ENCODE measurements at regions not wholly inside any gene's neighbourhood (a gene's known extent, or its start where the extent isn't known, plus 50 kb on each side); places are given as distances from the start of the nearest gene placed in this dataset.
"Not testable (repeated sequence)": the region's sequence is repeated elsewhere in the genome, so short reads cannot be mapped to it uniquely, and the experiment has no call there.

DNA sequence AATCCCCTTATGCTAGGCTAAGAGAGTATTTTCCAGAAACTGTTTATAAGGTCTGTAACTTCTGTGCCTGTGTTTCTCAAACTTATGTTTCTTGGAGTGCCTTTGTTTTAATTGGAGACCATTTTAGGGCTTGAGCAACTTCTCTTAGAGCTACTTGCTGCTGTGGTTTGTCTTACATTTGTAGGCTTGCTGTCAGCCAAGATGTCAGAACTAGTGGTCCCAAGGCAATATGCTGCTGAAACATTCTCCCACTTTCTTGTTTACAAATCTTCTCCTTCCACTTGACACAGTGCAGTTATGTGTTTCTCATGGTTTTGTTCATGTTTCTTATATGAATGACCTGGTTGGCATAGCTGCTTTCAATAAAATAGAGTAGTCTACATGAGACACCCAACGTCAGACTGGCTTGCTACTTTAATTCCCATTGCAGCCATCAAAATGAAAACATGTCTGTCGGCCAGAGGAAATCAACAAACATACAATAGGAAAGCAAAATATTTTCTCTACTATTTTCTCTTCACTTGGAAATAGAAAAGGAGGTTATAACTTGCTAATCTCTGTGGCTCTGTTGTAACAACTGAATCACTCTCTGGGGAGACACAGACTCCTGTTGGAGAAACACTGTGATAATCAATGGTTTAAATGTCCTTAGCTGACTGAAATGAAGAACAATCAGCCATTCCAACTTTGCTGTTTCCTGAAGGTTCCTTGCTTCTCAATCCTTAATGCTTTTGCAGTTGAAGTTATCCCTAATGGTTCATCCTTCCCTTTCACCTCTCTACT is 426.4 kb downstream of the PDGFC start:
- no peak for DNase-seq

- DNase-seq: no peak
Observed at GRCh38 chr4:156539376-156539775, 432.2 kb downstream of the PDGFC start.

- DNase-seq: no peak
Observed at GRCh38 chr4:156538651-156539257, 432.8 kb downstream of the PDGFC start.

GRCh38 chr4:156538210-156538609 is 433.4 kb downstream of the PDGFC start:
- DNase-seq: no peak

DNA sequence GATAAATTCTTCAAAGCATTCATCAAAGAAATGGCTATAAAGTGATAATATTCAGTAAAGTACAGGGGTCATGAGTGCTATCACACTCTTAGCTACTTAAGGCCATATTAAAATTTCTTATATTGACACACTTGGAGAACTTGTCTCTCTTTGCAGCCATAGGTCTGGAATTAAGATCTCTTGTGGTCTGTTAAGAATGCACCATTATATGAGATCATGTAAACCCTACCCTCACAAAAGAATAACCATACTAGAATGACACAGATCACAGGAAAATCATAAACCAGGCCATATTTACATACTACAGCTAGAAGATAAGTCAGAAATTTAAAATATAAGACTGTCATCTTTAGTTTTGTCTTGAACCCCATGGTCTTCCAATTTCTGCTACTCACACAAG is 434.3 kb downstream of the PDGFC start:
- DNase-seq: no peak

DNA sequence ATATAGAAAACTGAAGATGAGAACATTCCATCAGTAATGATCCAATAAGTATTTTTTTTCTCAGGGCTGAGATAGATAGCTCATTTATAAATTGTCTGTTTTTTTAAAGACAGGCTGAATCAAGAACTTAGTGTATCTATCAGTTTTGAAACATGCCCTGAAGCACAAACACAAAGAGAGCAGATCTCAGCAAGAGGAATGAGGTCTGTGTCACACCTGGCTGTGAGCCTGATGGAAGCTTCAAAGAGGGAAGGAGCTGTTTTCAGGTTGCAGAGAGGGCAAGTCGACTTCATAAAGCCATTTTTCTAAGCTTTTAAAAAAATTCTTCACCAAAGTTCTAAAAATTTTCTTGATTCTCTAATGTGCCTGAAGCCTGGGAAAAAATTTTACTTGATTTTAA is 434.9 kb downstream of the PDGFC start:
- DNase-seq: no peak

GRCh38 chr4:156534205-156534604 is 437.4 kb downstream of the PDGFC start:
- no peak for DNase-seq

- DNase-seq: no peak
Observed at GRCh38 chr4:156528216-156528615, 443.4 kb downstream of the PDGFC start.

- DNase-seq: no peak
Observed at GRCh38 chr4:156527237-156527993, 444.2 kb downstream of the PDGFC start.

DNA sequence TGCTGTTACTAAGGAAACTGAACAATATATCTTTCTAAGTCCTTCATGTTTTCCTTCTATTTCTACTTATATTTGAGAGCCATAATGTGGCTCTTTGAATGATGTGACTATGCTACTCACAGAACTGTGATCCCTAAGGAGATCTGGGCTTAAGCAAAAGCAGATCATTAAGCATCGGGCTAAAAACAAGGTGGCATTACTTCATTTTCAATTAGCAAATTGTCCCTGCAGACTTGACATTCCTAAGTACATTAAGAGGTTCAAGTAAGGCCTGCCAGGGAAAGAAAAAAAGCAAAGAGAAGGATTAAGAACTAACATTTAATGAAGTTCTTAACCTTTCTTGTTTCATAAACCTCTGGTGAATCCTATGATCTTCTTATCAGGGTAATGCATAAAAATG is 447.6 kb downstream of the PDGFC start:
- no peak for DNase-seq

- DNase-seq: no peak
Observed at GRCh38 chr4:156523492-156523891, 448.1 kb downstream of the PDGFC start.

DNA sequence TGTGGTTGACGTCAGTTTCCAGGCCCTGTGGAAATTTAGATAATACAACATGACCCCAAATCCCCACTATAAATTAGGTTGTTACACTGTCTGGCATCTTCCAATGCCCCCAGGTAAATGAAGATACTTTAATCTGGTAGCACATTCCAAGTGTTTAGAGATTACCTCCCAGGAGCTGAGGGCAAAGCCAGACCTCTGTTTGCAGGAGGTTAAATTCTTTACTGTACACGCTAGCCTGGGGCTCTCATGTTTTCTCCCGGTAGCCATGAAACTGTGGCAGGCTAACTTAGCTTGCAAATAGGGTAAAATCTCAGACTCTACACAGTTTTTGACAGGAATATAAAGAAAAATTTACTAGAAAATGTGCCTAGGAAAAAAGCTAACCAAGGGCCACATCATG is 450.0 kb downstream of the PDGFC start:
- no peak for DNase-seq

- no peak for DNase-seq
Observed at GRCh38 chr4:156517956-156518355, 453.6 kb downstream of the PDGFC start.

- DNase-seq: no peak
Observed at GRCh38 chr4:156517546-156517945, 454.1 kb downstream of the PDGFC start.

- DNase-seq: no peak
Observed at GRCh38 chr4:156516698-156517097, 454.9 kb downstream of the PDGFC start.

- DNase-seq: no peak
Observed at GRCh38 chr4:156515295-156515694, 456.3 kb downstream of the PDGFC start.

- no peak for DNase-seq
Observed at GRCh38 chr4:156512622-156513021, 459.0 kb downstream of the PDGFC start.

DNA sequence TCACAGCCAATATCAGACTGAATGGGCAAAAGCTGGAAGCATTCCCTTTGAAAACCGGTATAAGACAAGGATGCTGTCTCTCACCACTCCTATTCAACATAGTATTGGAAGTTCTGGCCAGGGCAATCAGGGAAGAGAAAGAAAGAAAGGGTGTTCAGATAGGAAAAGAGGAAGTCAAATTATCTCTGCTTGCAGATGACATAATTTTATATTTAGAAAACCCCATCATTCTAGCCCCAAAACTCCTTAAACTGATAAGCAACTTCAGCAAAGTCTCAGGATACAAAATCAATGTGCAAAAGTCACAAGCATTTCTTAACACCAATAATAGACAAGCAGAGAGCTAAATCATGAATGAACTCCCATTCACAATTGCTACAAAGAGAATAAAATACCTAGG is 461.7 kb downstream of the PDGFC start:
- DNase-seq: not testable (repeated sequence)

DNA sequence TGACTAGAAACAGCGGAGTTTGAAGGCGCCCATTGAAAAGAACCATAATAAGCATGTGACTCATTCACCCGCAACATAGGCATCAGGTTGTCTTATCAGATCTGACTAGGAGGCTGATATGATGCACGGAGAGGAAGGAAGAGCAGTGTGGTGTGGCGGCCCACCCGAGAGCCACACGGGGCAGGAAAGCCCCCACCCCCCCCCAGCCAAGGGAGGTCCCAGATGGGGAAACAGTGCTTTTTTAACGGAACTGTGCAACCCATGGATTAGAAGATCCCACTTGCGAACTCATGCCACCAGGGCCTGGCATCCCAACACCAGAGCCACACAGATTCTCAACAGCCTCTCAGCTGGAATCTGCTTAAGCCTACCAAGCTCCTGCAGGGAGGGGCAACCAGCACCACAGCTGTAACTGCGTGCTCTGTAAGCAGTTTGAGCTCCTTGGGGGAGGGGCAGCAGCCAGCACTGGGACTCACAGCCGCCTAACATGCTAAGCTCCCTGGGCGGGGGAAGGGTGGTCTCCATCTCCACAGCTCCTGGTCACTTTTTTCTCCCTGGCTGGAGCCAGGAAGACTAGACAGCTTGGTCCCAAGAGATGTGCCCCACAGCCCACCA is 466.2 kb downstream of the PDGFC start:
- no peak for DNase-seq

- no peak for DNase-seq
Observed at GRCh38 chr4:156503119-156503518, 468.5 kb downstream of the PDGFC start.

- no peak for DNase-seq
Observed at GRCh38 chr4:156501962-156502361, 469.6 kb downstream of the PDGFC start.

- no peak for DNase-seq
Observed at GRCh38 chr4:156499684-156500083, 471.9 kb downstream of the PDGFC start.
